GM12878 (cell line): ENCODE measurements at regions not wholly inside any gene's neighbourhood (a gene's known extent, or its start where the extent isn't known, plus 50 kb on each side); places are given as distances from the start of the nearest gene placed in this dataset.
A peak's percentile ranks its signal among the peaks of the same experiment; 100 is the strongest.

ENCODE experiments used
- ATAC-seq: fragments of 200-7000 bp; cut with Tn5 transposase; 3 replicates; pipeline ENCODE4 v1.9.1; 2020; ENCODE audit warnings: mild to moderate bottlenecking, moderate library complexity
- BruUV-seq: library from RNA; stranded (reverse); fragments of 400-500 nt; replicated peaks from 2 replicates; lab custom pipeline; 2021; lab: Mats Ljungman, UMichigan
- CTCF ChIA-PET: fragments of 300-600 bp; sonication (Branson Sonifier 250); formaldehyde crosslinking; extraction: SDS; loops from one replicate; lab custom pipeline; 2021; ENCODE audit warnings: inconsistent platforms; lab: Yijun Ruan, JAX
- POLR2A ChIA-PET: fragments of 350-600 bp; formaldehyde crosslinking; extraction: SDS; loops from one replicate; lab custom pipeline; 2021; ENCODE audit warnings: inconsistent platforms; lab: Charles Lee
- RAD21 ChIA-PET: fragments of 300-600 bp; sonication (Branson Sonifier 250); formaldehyde crosslinking; loops from one replicate; lab custom pipeline; 2023; ENCODE audit warnings: antibody characterized with exemption; ENCODE audit not compliant: unreplicated experiment; lab: Charles Lee
- SMC1A ChIA-PET: fragments of 300-600 bp; sonication (Branson Sonifier 250); formaldehyde crosslinking; loops from one replicate; lab custom pipeline; 2023; ENCODE audit not compliant: unreplicated experiment, uncharacterized antibody; lab: Charles Lee
- DNase-seq: peaks from one replicate; pipeline ENCODE4 v3.0.0-alpha.2; 2011; ENCODE audit warnings: low read depth, low spot score
- FAIRE-seq: peaks from 3 replicates; lab custom pipeline; 2011; peaks lifted over from hg19 to GRCh38; lab: Jason Lieb, UNC
- H2AFZ ChIP-seq: 2 replicates; pipeline ENCODE4 v1.6.0; 2011; ENCODE audit warnings: low read depth, low read length, control low read depth; ENCODE audit not compliant: control insufficient read depth
- H3K27ac ChIP-seq: 2 replicates; pipeline ENCODE4 v1.5.1; 2011; ENCODE audit warnings: control low read depth; ENCODE audit not compliant: control insufficient read depth, insufficient read depth
- H3K27me3 ChIP-seq, 2 experiments: replicated peaks in 1 of 2; 2 replicates each; pipeline versions ENCODE4 v1.6.0 to v1.6.1; 2011; ENCODE audit warnings: low read length in 1 of 2; ENCODE audit not compliant: control insufficient read depth in 2 of 2, insufficient read depth in 2 of 2
- H3K36me3 ChIP-seq, 2 experiments: 2 replicates each; pipeline ENCODE4 v1.5.1; 2011; ENCODE audit warnings: low read length in 1 of 2; ENCODE audit not compliant: control insufficient read depth in 2 of 2, insufficient read depth in 2 of 2
- H3K4me1 ChIP-seq: 2 replicates; pipeline ENCODE4 v1.6.1; 2011; ENCODE audit warnings: mild to moderate bottlenecking, low read length, moderate library complexity, mixed read lengths; ENCODE audit not compliant: control insufficient read depth, insufficient read depth
- H3K4me2 ChIP-seq: 2 replicates; pipeline ENCODE4 v1.6.0; 2011; ENCODE audit warnings: control low read depth; ENCODE audit not compliant: control insufficient read depth, insufficient read depth
- H3K4me3 ChIP-seq: fragments of 200-600 bp; sonication (generic); 2 replicates; pipeline ENCODE4 v1.5.1; 2016
- H3K79me2 ChIP-seq: 2 replicates; pipeline ENCODE4 v1.6.0; 2011; ENCODE audit warnings: low read length; ENCODE audit not compliant: control insufficient read depth, insufficient read depth
- H3K9ac ChIP-seq: 2 replicates; pipeline ENCODE4 v1.8.0; 2011; ENCODE audit warnings: low read length, control low read depth, mixed read lengths; ENCODE audit not compliant: control insufficient read depth, insufficient read depth
- H3K9me3 ChIP-seq: replicated peaks from 3 replicates; pipeline ENCODE4 v1.5.1; 2011; ENCODE audit warnings: mild to moderate bottlenecking, low read length; ENCODE audit not compliant: control insufficient read depth, insufficient read depth
- H4K20me1 ChIP-seq: 2 replicates; pipeline ENCODE4 v1.6.0; 2011; ENCODE audit not compliant: control insufficient read depth, insufficient read depth
- BCL11A ChIP-seq: IDR thresholded peaks from 2 replicates; pipeline ENCODE4 v1.6.1; 2011; ENCODE audit warnings: low read depth, low read length
- BHLHE40 ChIP-seq, 2 experiments: fragments of 450-650 bp in 1 of 2; IDR thresholded peaks; 2 replicates each; pipeline ENCODE4 v1.6.1; 2011 to 2017; ENCODE audit warnings: low read depth in 2 of 2, borderline replicate concordance in 1 of 2, improper control_type of control experiment in 1 of 2, low read length in 1 of 2, mild to moderate bottlenecking in 1 of 2
- CHD1 ChIP-seq: IDR thresholded peaks from 2 replicates; pipeline ENCODE4 v1.6.1; 2012; ENCODE audit warnings: low read depth, low read length, improper control_type of control experiment
- HCFC1 ChIP-seq: fragments of 150-350 bp; IDR thresholded peaks from 2 replicates; pipeline ENCODE4 v1.6.1; 2014; ENCODE audit warnings: low read length
- IKZF1 ChIP-seq: fragments of 450-650 bp; conservative IDR thresholded peaks from 2 replicates; pipeline ENCODE4 v1.6.1; 2017; ENCODE audit warnings: antibody characterized with exemption, mild to moderate bottlenecking
- IKZF2 ChIP-seq, 2 experiments: fragments of 450-650 bp; IDR thresholded peaks; 2 replicates each; pipeline ENCODE4 v1.6.1; 2017; ENCODE audit warnings: mild to moderate bottlenecking in 2 of 2, moderate library complexity in 2 of 2
- MTA2 ChIP-seq: fragments of 450-650 bp; IDR thresholded peaks from 2 replicates; pipeline ENCODE4 v1.6.1; 2016; ENCODE audit warnings: low read depth, mild to moderate bottlenecking, moderate library complexity
- RUNX3 ChIP-seq: IDR thresholded peaks from 2 replicates; pipeline ENCODE4 v1.6.1; 2012; ENCODE audit warnings: low read length, inconsistent platforms
- SPI1 ChIP-seq: IDR thresholded peaks from 2 replicates; pipeline ENCODE4 v1.6.1; 2011; ENCODE audit warnings: low read depth, mild to moderate bottlenecking, low read length, moderate library complexity, borderline replicate concordance; ENCODE audit not compliant: insufficient read depth
- SREBF2 ChIP-seq: IDR thresholded peaks from 2 replicates; pipeline ENCODE4 v1.6.1; 2012; ENCODE audit warnings: mild to moderate bottlenecking, low read length
- TCF3 ChIP-seq: IDR thresholded peaks from 2 replicates; pipeline ENCODE4 v1.6.1; 2012; ENCODE audit warnings: low read depth, mild to moderate bottlenecking, low read length, borderline replicate concordance; ENCODE audit not compliant: insufficient read depth
- WGBS: methylation state at CpG from one replicate; pipeline ENCODE4 v1.1.6; 2016; ENCODE audit warnings: low lambda C conversion rate; ENCODE audit not compliant: insufficient replicate concordance, insufficient coverage; ENCODE audit errors: missing lambda C conversion rate; 5-methylcytosine and 5-hydroxymethylcytosine counted together
- in situ Hi-C: fragments of 300-500 bp; cut with MboI; formaldehyde crosslinking; loops from 9 replicates; pipeline ENCODE4 v1.14.3; 2018; ENCODE audit warnings: mixed read lengths
- intact Hi-C: fragments of 100-400 bp; cut with micrococcal nuclease; formaldehyde crosslinking; loops from one replicate; pipeline ENCODE4 v1.14.2; 2022; ENCODE audit not compliant: unreplicated experiment
- TF ChIP-seq, protein P1 (sequence below): fragments of 450-650 bp; IDR thresholded peaks from 2 replicates; pipeline ENCODE4 v1.6.1; 2017; ENCODE audit warnings: low read depth, mild to moderate bottlenecking, moderate library complexity
- TF ChIP-seq, protein P2 (sequence below): IDR thresholded peaks from 2 replicates; pipeline ENCODE4 v1.6.1; 2012; ENCODE audit warnings: low read length, inconsistent platforms
- TF ChIP-seq, protein P3 (sequence below): fragments of 450-650 bp; formaldehyde crosslinking; IDR thresholded peaks from 2 replicates; pipeline ENCODE4 v1.4.0; 2020; ENCODE audit warnings: mild to moderate bottlenecking, moderate library complexity

DNA sequence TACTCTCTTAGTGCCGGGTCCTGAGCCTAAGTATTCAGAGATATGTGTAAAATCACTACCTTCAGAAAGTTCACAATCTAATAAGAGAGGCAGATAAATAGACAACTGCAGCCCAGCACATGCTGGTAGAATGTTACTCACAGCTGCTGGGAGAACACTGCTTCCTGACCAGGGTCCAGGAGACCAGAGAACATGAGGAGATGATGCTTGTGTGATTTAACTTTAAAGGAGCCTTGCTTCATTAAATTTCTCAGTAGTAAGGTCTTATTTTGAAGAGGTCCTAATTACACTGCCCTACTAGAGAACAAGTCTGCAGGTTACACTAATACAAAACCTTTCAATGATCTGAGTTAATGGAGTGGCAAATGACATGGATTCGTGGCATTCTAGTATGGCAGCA is 209.9 kb upstream of the TRIB2 start (continued):
- TF ChIP-seq, protein P1, sequence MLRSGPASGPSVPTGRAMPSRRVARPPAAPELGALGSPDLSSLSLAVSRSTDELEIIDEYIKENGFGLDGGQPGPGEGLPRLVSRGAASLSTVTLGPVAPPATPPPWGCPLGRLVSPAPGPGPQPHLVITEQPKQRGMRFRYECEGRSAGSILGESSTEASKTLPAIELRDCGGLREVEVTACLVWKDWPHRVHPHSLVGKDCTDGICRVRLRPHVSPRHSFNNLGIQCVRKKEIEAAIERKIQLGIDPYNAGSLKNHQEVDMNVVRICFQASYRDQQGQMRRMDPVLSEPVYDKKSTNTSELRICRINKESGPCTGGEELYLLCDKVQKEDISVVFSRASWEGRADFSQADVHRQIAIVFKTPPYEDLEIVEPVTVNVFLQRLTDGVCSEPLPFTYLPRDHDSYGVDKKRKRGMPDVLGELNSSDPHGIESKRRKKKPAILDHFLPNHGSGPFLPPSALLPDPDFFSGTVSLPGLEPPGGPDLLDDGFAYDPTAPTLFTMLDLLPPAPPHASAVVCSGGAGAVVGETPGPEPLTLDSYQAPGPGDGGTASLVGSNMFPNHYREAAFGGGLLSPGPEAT: no peak
- TF ChIP-seq HCFC1 (no peak), RUNX3 (no peak), SREBF2 (no peak)
- TF ChIP-seq, protein P2, sequence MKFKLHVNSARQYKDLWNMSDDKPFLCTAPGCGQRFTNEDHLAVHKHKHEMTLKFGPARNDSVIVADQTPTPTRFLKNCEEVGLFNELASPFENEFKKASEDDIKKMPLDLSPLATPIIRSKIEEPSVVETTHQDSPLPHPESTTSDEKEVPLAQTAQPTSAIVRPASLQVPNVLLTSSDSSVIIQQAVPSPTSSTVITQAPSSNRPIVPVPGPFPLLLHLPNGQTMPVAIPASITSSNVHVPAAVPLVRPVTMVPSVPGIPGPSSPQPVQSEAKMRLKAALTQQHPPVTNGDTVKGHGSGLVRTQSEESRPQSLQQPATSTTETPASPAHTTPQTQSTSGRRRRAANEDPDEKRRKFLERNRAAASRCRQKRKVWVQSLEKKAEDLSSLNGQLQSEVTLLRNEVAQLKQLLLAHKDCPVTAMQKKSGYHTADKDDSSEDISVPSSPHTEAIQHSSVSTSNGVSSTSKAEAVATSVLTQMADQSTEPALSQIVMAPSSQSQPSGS: no peak

DNA sequence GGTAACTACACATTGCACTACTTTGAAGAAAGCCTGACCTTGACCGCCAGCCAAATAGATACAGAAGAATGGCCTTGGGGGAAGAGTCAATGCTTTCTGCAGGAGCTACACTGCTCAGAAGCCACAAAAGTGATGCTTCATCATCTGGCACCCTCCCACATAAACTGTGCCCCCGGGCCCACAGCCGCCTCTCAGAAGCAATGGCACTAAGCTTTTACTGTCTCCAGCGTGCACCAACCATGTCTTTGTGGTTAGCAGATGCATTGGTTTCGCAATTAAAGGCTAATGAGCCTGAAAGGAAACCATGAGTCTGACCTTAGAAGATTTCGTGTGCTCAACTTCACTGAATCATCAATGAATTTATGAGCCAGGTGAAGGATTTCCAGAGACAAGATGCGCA is 209.4 kb upstream of the TRIB2 start:
- ChIA-PET RAD21 (no interaction called here), CTCF (no interaction called here), POLR2A (interaction anchor here (0.6 kb wide), 1 partner anchor 28 kb away, joined by 4 read pairs; no protein-coding TSS in a partner anchor), SMC1A (interaction anchor here (0.6 to 1.7 kb wide), 4 partner anchors 9 to 131 kb away, joined by 3 to 4 read pairs (median 3); no protein-coding TSS in a partner anchor)
- Histone ChIP-seq H3K4me3 (no peak overlapping the region), H3K4me2 (peak overlapping the region; percentile 39; the same call in 1 of the 2 replicates), H3K9me3 (no peaks in the 10 kb centered on the region), H4K20me1 (no peaks in the 10 kb centered on the region), H3K27me3 (no peaks in the 10 kb centered on the region), H3K27ac (no peak overlapping the region), H3K4me1 (peaks cover 33% of the 10 kb centered on the region), H2AFZ (no peak overlapping the region), H3K9ac (no peak overlapping the region), H3K36me3 (no peaks in the 10 kb centered on the region), H3K79me2 (no peaks in the 10 kb centered on the region)
- DNase-seq (peak; percentile 76), ATAC-seq (peak; percentile 97), FAIRE-seq (peak; percentile 35)
- intact Hi-C loops: loop anchor here (2.0 to 10.0 kb wide), 2 partner anchors 210 to 642 kb away; partner anchors contain the start of gene TRIB2
- no TSS peak for BruUV-seq
- 6% methylated on average over 7 of the region's 7 CpGs for WGBS
- in situ Hi-C loops: no loop called here
- TF ChIP-seq TCF3: 0 out of 2 replicates have a peak, but pooled peaks have one; percentile 37
- no peak for TF ChIP-seq SPI1
- TF ChIP-seq MTA2: peak; percentile 98
- TF ChIP-seq, protein P3, sequence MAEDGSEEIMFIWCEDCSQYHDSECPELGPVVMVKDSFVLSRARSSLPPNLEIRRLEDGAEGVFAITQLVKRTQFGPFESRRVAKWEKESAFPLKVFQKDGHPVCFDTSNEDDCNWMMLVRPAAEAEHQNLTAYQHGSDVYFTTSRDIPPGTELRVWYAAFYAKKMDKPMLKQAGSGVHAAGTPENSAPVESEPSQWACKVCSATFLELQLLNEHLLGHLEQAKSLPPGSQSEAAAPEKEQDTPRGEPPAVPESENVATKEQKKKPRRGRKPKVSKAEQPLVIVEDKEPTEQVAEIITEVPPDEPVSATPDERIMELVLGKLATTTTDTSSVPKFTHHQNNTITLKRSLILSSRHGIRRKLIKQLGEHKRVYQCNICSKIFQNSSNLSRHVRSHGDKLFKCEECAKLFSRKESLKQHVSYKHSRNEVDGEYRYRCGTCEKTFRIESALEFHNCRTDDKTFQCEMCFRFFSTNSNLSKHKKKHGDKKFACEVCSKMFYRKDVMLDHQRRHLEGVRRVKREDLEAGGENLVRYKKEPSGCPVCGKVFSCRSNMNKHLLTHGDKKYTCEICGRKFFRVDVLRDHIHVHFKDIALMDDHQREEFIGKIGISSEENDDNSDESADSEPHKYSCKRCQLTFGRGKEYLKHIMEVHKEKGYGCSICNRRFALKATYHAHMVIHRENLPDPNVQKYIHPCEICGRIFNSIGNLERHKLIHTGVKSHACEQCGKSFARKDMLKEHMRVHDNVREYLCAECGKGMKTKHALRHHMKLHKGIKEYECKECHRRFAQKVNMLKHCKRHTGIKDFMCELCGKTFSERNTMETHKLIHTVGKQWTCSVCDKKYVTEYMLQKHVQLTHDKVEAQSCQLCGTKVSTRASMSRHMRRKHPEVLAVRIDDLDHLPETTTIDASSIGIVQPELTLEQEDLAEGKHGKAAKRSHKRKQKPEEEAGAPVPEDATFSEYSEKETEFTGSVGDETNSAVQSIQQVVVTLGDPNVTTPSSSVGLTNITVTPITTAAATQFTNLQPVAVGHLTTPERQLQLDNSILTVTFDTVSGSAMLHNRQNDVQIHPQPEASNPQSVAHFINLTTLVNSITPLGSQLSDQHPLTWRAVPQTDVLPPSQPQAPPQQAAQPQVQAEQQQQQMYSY (CRISPR knock-in tag): no peak
- peak; percentile 96 for TF ChIP-seq BCL11A
- TF ChIP-seq CHD1: no peak
- peak; percentile 69 to 84 for TF ChIP-seq IKZF2 (IDR thresholded peaks at IDR 0.05)
- TF ChIP-seq, protein P2: peak; percentile 23; the same call in 1 of the 2 replicates
- peak; percentile 54 to 82; a peak in 3 of 4 replicates for TF ChIP-seq BHLHE40 (IDR thresholded peaks at IDR 0.05; ENCODE audit: borderline replicate concordance in 1 of 2, low read depth in 2 of 2, low read length in 1 of 2)
- TF ChIP-seq IKZF1: peak; percentile 82
